ENCODE measurements at regions not wholly inside any gene's neighbourhood (a gene's known extent, or its start where the extent isn't known, plus 50 kb on each side); places are given as distances from the start of the nearest gene placed in this dataset.
"Not testable (repeated sequence)": the region's sequence is repeated elsewhere in the genome, so short reads cannot be mapped to it uniquely, and the experiment has no call there.

DNA sequence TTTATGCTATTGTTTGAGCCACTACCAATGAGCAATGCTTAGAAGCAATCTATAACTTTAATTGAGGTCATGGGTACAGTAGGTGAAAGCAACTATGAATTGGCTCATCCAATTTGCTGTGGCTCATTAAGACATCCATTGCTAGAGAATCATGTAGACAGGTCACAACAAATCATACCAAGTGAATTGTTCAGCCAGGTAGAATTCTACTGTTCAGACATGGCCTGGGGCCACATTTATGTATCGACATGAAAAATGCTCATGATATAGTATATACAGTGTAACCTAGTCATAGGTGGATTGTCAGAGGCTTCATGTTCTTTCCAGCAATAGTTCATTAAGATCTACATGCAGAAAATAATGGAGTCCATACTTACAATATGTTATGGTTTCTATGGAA, 633.7 kb upstream of the EYS start:
- DNase-seq, result no peak

DNA sequence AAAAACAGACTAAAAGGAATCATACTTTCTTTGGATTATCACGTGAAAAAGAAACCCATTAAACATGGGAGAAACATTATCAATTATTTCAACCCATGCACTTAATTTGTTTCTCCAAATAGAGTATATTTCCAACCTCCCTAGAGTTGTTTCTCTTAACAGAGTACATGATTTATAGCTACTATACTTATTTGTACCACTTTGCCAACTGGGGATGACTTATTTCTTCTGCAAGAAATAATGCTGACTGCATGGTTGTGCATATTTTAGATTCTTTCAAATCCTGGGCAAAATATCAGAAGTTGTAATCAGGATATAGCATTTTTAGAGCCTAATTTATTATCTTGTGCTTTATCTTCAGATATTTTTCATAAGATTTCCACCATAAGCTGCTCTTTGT, 629.1 kb upstream of the EYS start:
- no peak for DNase-seq

- no peak for DNase-seq
Observed at GRCh38 chr6:66328200-66328599, 621.2 kb upstream of the EYS start.

GRCh38 chr6:66326228-66326627, 619.2 kb upstream of the EYS start:
- DNase-seq, result no peak

GRCh38 chr6:66321017-66321416, 614.0 kb upstream of the EYS start:
- no peak for DNase-seq

- no peak for DNase-seq
Observed at GRCh38 chr6:66307490-66307889, 600.5 kb upstream of the EYS start.

DNA sequence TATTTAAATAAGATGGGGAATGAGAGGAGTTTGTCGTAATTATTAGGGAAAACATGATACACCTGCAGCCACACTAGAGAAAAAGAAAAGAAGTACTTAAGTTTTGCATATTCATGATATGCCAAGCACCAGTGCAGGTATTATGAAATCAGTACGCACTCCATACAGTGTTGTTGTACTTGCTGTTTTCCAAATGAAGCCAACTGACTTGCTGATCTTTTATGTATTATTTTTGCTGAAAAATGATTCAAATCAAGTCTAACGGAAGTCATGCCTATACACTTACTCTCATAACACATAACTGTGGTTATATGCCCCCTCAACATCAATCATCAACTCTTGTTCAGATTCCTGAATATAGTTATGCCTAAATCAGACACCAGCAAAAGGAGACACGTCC, 584.9 kb upstream of the EYS start:
- DNase-seq, result no peak

- no peak for DNase-seq
Observed at GRCh38 chr6:66289889-66290288, 582.9 kb upstream of the EYS start.

DNA sequence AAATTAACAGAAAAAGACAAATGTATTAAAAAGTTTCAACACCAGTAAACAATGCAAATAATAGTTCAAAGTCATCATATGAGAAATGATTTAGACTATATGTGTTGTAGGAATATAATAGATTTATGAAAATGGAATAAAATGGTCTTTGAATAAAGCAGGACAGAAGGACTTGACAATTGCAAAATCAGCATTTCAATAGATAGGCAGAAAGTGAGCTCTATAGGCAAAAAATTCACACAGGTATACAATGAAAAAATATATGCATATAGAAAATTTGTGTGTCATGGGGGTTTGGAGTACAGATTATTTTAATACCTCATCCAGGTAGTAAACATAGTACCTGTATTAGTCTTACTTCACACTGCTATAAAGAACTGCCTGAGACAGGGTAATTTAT, 571.1 kb upstream of the EYS start:
- no peak for DNase-seq

DNA sequence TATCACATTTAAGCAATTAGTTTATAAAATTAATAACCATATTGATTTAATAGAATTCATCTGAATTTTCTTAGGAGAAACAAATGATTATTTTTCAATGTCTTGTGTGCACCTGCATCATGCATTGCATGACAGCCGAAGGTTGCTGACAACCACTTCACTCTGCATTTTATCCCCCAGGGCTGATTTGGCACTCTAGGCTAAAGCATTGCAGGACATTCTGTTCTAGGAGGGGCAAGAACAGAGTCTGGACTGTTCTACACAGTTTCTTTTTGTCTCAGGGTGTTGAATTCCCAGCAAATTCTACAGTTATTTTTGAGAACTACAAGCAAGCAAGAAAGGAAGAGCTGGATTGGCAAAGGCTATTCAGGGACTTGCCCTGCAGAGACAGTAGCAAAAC, 570.4 kb upstream of the EYS start:
- DNase-seq, result no peak

DNA sequence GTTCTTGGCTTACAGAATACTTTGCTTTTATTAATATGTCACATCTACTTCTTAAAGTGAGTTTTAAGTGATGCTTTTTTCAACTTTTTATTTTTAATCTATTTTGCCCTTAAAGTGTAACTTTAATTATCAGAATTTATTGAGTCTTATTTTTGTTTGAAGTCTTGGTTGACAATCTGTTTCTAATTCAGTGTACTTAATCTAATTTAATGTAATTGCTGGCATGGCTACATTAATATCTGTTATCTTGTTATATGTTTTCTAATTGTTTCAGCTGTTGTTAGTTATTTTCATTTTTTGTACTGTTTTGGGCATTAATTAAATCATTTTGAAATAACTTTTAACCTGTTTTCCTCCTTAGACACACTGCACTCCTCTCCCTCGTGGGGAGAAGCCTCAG, 558.7 kb upstream of the EYS start:
- no peak for DNase-seq

GRCh38 chr6:66264376-66264775, 557.4 kb upstream of the EYS start:
- DNase-seq, result no peak

GRCh38 chr6:66258731-66259487, 551.9 kb upstream of the EYS start:
- DNase-seq, result not testable (repeated sequence)

DNA sequence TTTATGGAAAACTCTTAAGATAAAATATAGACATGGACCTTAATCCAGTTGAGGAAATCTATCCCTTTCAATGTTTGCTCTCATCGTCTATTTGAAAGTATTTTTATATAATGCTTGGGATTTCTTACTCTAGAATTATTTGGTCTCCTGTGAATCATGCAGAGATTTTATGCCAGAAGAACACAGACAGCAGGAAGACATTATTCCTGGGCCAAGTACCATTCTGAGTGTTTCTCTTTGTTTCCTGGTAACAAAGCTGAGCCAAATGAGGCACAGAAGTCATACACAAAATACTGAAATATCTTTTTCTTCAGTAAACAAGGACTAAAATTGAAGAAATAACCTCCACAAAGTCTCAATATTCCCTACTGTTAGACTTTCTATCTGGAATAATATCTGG, 538.2 kb upstream of the EYS start:
- no peak for DNase-seq

- no peak for DNase-seq
Observed at GRCh38 chr6:66238851-66239250, 531.8 kb upstream of the EYS start.

GRCh38 chr6:66232890-66233289, 525.9 kb upstream of the EYS start:
- no peak for DNase-seq

- no peak for DNase-seq
Observed at GRCh38 chr6:66230591-66230990, 523.6 kb upstream of the EYS start.

- DNase-seq, result no peak
Observed at GRCh38 chr6:66226109-66226508, 519.1 kb upstream of the EYS start.

GRCh38 chr6:66210964-66211363, 503.9 kb upstream of the EYS start:
- DNase-seq, result no peak

GRCh38 chr6:66200390-66200789, 493.4 kb upstream of the EYS start:
- DNase-seq, result no peak

DNA sequence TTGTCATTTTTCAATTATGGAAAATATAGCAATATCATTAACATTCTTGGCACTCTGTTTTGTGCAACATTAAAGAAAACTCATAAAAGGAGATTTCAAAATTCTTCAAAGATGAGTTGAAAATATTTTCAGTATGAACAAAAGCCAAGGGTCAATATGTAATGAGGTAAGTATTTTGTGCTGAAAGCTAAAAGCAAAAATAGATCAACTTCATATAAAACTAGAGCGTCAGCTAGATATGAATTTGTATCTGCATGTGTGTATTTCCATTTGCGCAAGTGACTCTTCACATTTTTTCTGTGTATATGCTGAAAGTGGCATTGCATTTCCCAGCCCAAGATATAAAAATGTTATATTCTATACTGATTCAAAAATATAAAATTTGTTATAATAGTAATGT, 492.1 kb upstream of the EYS start:
- no peak for DNase-seq

GRCh38 chr6:66198062-66198624, 491.1 kb upstream of the EYS start:
- DNase-seq, result no peak

- no peak for DNase-seq
Observed at GRCh38 chr6:66190858-66191257, 483.8 kb upstream of the EYS start.

GRCh38 chr6:66189915-66190314, 482.9 kb upstream of the EYS start:
- no peak for DNase-seq

- DNase-seq, result no peak
Observed at GRCh38 chr6:66186756-66187155, 479.7 kb upstream of the EYS start.
